ENCODE measurements at regions not wholly inside any gene's neighbourhood (a gene's known extent, or its start where the extent isn't known, plus 50 kb on each side); places are given as distances from the start of the nearest gene placed in this dataset.

GRCh38 chr2:121064186-121064585 lies 220.8 kb downstream of the TFCP2L1 start:
- H4K20me1 ChIP-seq (ENCODE audit: insufficient read depth): no peaks in the 10 kb centered on the region
- H3K9me3 ChIP-seq (ENCODE audit: control insufficient read depth in 1 of 2, insufficient read depth in 1 of 2, low read depth in 1 of 2, low read length in 2 of 2): no peaks in the 10 kb centered on the region
- no peaks in the 10 kb centered on the region for H3K9me2 ChIP-seq (ENCODE audit: insufficient read depth)
- no peaks in the 10 kb centered on the region for H3K4me1 ChIP-seq (ENCODE audit: control insufficient read depth in 1 of 2, insufficient read depth in 2 of 2, low read length in 2 of 2)
- TF ChIP-seq EZH2phosphoT487 (IDR thresholded peaks at IDR 0.05; ENCODE audit: borderline replicate concordance) (no peak), EZH2 (IDR thresholded peaks at IDR 0.05) (no peak), ZFX (IDR thresholded peaks at IDR 0.05) (no peak), REST (IDR thresholded peaks at IDR 0.05; ENCODE audit: low read depth) (no peak), JUND (IDR thresholded peaks at IDR 0.05) (no peak), EGR1 (IDR thresholded peaks at IDR 0.05; ENCODE audit: low read depth) (no peak), ATF3 (IDR thresholded peaks at IDR 0.05) (no peak), CBX3 (IDR thresholded peaks at IDR 0.05; ENCODE audit: low read depth) (no peak), FOSL1 (IDR thresholded peaks at IDR 0.05; ENCODE audit: low read depth) (no peak), ELF1 (IDR thresholded peaks at IDR 0.05; ENCODE audit: borderline replicate concordance, low read depth) (no peak), MAX (IDR thresholded peaks at IDR 0.05) (no peak), YY1 (IDR thresholded peaks at IDR 0.05; ENCODE audit: extremely low read depth, insufficient replicate concordance, low read depth, low read length) (no peak), POLR2A (IDR thresholded peaks at IDR 0.05; ENCODE audit: borderline replicate concordance, extremely low read depth, insufficient read depth, insufficient read length) (no peak), SRF (IDR thresholded peaks at IDR 0.05; ENCODE audit: low read depth) (no peak)
- H3K27me3 ChIP-seq (ENCODE audit: insufficient read depth, low read length): no peaks in the 10 kb centered on the region
- no peaks in the 10 kb centered on the region for H3K79me2 ChIP-seq (ENCODE audit: insufficient read depth, low read length)
- intact Hi-C loops (cut with micrococcal nuclease): no loop called here
- no peak overlapping the region for H3K27ac ChIP-seq (ENCODE audit: low read depth, low read length)
- ChIA-PET CTCF (no interaction called here), RAD21 (ENCODE audit: low non-redundant PET in 1 of 2, low total read pairs in 2 of 2, uncharacterized antibody in 2 of 2, unreplicated experiment in 2 of 2) (no interaction called here), POLR2A (interaction anchor here (1.4 kb wide), 1 partner anchor 11 kb away, joined by 10 read pairs; no protein-coding TSS in a partner anchor)
- H3K36me3 ChIP-seq (ENCODE audit: control insufficient read depth in 1 of 2, insufficient read depth in 2 of 2, low read length in 2 of 2): no peaks in the 10 kb centered on the region
- no peak overlapping the region for H3K4me2 ChIP-seq (ENCODE audit: low read length)
- DNase-seq (ENCODE audit: low read depth, low spot score): no peak
- ATAC-seq: no peak
- no peak overlapping the region for H2AFZ ChIP-seq (ENCODE audit: low read depth, low read length, poor library complexity, severe bottlenecking)
- H3K4me3 ChIP-seq (replicated peaks in 1 of 2; ENCODE audit: low read depth in 1 of 2, low read length in 2 of 2): no peak overlapping the region
- no TSS peak for BruUV-seq (replicated peaks)
- H3K9ac ChIP-seq (ENCODE audit: low read length): no peak overlapping the region
